Activated naive CD8-positive, alpha-beta T cell treated with anti-CD3 and anti-CD28 coated beads, Interleukin-2, amount 10 ng/mL, durations not matched to agents 7 days and 5 days (primary cell): ENCODE measurements at regions not wholly inside any gene's neighbourhood (a gene's known extent, or its start where the extent isn't known, plus 50 kb on each side); places are given as distances from the start of the nearest gene placed in this dataset.

ENCODE experiments used
- ATAC-seq: fragments of 150-1000 bp; cut with Tn5 transposase; one replicate; pipeline ENCODE4 v1.10.0; 2021; ENCODE audit warnings: low read depth, moderate library complexity
- POLR2A ChIA-PET: fragments of 350-600 bp; sonication (Branson Sonifier 250); formaldehyde crosslinking; loops from one replicate; lab custom pipeline; 2021; ENCODE audit warnings: antibody characterized with exemption; lab: Charles Lee
- DNase-seq: peaks from one replicate; pipeline ENCODE4 v3.0.0; 2021
- H3K27ac Mint-ChIP-seq: one replicate; pipeline ENCODE4 v1.8.0; 2022; ENCODE audit warnings: mild to moderate bottlenecking, mixed read lengths
- H3K27me3 Mint-ChIP-seq: one replicate; pipeline ENCODE4 v1.8.0; 2022; ENCODE audit warnings: mild to moderate bottlenecking, moderate library complexity, mixed read lengths
- H3K36me3 Mint-ChIP-seq: one replicate; pipeline ENCODE4 v1.8.0; 2021; ENCODE audit warnings: mild to moderate bottlenecking, mixed read lengths
- H3K4me1 Mint-ChIP-seq: one replicate; pipeline ENCODE4 v1.8.0; 2021; ENCODE audit warnings: mixed read lengths
- H3K4me3 Mint-ChIP-seq: one replicate; pipeline ENCODE4 v1.8.0; 2022; ENCODE audit warnings: mild to moderate bottlenecking, moderate library complexity, mixed read lengths
- H3K9me3 Mint-ChIP-seq: one replicate; pipeline ENCODE4 v1.8.0; 2021; ENCODE audit warnings: mixed read lengths

DNA sequence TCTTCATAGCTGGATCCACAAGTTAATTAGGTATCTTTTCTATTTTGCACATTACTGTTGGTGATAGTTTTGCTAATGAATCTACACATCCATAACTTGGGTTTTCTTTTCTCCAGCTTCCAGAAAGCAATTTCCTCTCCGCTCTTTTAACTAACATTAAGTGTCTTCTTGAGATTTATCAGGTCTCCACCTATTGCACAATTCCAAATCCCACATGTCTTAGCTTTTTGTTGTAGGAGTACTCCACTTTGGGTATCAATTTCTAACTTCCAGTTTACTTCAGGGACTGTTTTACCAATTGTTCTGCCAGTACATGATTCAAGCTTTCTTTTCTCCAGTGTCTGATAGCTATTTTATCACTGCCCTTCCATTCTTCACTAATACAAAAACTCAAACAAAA lies 129.6 kb downstream of the OLFM4 start:
- H3K9me3 Mint-ChIP-seq, result no peaks in the 10 kb centered on the region
- no peak for DNase-seq
- H3K27ac Mint-ChIP-seq, result no peak overlapping the region
- POLR2A ChIA-PET, result no interaction called here
- no peaks in the 10 kb centered on the region for H3K27me3 Mint-ChIP-seq
- H3K36me3 Mint-ChIP-seq, result no peaks in the 10 kb centered on the region
- ATAC-seq, result no peak
- no peaks in the 10 kb centered on the region for H3K4me1 Mint-ChIP-seq
- H3K4me3 Mint-ChIP-seq, result no peak overlapping the region

DNA sequence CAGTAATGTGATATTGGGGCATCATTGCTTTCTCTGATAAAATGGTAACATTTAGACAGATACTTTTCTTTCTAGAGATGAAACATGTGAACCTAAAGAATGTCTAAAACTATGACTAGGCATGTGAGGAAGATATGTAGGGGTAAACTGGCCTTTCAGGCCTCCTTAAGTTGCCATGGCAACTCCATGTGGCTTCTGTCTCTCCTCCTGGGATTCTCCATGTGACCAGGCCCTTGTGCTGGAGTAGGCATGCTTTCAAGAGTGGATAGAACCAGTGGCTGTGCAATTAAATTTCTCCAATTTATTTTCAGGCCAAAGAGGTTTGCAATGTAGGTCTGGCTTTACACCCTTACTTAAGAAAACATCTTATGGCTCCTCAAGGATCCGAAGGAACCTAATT lies 130.8 kb downstream of the OLFM4 start:
- POLR2A ChIA-PET, result no interaction called here
- no peak for ATAC-seq
- Mint-ChIP-seq H3K4me3 (no peak overlapping the region), H3K27ac (no peak overlapping the region), H3K9me3 (no peaks in the 10 kb centered on the region), H3K36me3 (no peaks in the 10 kb centered on the region), H3K4me1 (no peaks in the 10 kb centered on the region), H3K27me3 (no peaks in the 10 kb centered on the region)
- no peak for DNase-seq

DNA sequence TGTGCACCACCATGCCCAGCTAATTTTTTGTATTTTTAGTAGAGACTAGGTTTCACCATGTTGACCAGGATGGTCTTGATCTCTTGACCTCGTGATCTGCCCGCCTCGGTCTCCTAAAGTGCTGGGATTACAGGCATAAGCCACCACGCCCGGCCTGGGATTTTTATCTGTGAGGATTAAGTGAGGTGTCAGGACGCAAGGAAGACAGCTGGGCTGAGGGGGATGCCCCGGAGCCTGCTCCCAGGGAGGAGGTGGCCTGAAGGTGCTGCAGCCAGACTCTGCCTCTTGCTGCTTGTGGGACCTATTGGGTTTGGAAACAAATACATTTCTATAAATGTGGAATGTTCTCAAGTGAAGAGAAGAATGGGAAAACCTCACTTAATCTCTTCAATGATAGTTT lies 131.6 kb downstream of the OLFM4 start:
- Mint-ChIP-seq H3K36me3 (no peaks in the 10 kb centered on the region), H3K27ac (no peak overlapping the region), H3K4me1 (no peaks in the 10 kb centered on the region), H3K9me3 (no peaks in the 10 kb centered on the region), H3K27me3 (no peaks in the 10 kb centered on the region), H3K4me3 (no peak overlapping the region)
- no peak for DNase-seq
- no peak for ATAC-seq
- POLR2A ChIA-PET, result no interaction called here

DNA sequence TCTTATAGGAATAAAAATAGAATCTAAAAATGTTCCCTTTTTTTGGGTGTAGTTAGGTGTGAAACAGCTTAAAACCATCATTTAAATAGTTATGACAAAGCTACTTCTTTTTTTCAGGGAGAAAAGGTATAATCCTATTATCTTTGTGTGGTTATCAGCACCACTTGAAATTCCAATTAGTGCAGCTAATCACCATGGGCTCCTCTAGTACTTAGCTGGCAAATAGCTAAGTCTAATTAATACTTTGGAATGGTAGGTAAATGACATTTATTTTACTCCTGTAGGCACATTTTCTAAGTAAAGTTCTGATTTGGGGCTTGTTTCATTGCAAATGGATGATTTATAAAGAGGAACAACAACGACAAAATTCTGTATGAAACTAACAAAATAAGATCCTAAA lies 132.6 kb downstream of the OLFM4 start:
- no peaks in the 10 kb centered on the region for H3K36me3 Mint-ChIP-seq
- POLR2A ChIA-PET, result no interaction called here
- H3K4me1 Mint-ChIP-seq, result no peaks in the 10 kb centered on the region
- DNase-seq (no peak), ATAC-seq (no peak)
- H3K27ac Mint-ChIP-seq, result no peak overlapping the region
- no peaks in the 10 kb centered on the region for H3K27me3 Mint-ChIP-seq
- no peak overlapping the region for H3K4me3 Mint-ChIP-seq
- no peaks in the 10 kb centered on the region for H3K9me3 Mint-ChIP-seq

DNA sequence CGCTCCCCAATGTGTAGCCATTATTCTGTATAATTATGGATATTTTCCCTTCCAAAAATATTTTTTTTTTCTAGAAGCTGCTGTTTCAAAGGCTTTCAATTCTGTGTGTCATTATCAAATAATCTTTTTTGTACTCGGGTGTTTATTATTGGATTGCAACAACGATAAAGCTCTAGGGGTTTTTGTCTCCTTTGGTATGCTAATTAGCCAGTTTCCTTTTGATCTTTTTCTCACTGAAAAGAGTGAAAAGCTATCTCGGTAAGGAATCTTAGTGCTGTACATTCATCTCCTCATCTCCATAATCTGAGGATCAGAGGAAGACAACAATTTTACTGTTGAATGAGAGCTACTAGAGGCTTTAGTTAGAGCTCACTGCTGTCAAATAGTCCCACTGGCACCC lies 136.6 kb downstream of the OLFM4 start:
- H3K27me3 Mint-ChIP-seq, result no peaks in the 10 kb centered on the region
- H3K4me1 Mint-ChIP-seq, result no peaks in the 10 kb centered on the region
- ATAC-seq (no peak), DNase-seq (no peak)
- POLR2A ChIA-PET, result no interaction called here
- no peaks in the 10 kb centered on the region for H3K36me3 Mint-ChIP-seq
- no peaks in the 10 kb centered on the region for H3K9me3 Mint-ChIP-seq
- H3K27ac Mint-ChIP-seq, result no peak overlapping the region
- H3K4me3 Mint-ChIP-seq, result no peak overlapping the region

DNA sequence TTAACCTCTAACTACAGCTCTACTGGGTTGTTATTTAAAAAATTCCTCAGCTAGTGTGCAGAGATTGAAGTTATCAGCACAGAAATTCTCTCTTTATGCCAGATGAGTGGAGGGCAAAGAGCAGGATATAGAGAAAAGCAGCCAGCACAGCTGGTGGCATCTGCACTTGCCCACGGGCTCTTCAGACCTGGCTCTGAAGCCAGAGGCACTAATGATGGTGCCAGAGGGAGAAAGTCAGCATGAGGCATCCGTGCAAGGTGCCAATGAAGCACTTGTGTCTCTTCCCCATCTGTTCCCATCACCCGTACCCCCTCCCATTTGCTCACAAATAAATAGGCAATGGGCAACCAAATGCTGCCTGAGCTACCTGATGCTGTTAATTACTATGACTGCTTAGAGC lies 138.9 kb downstream of the OLFM4 start:
- H3K9me3 Mint-ChIP-seq, result no peaks in the 10 kb centered on the region
- no peak overlapping the region for H3K4me3 Mint-ChIP-seq
- H3K27me3 Mint-ChIP-seq, result no peaks in the 10 kb centered on the region
- no peak for DNase-seq
- POLR2A ChIA-PET, result no interaction called here
- no peak overlapping the region for H3K27ac Mint-ChIP-seq
- no peaks in the 10 kb centered on the region for H3K36me3 Mint-ChIP-seq
- no peaks in the 10 kb centered on the region for H3K4me1 Mint-ChIP-seq
- ATAC-seq, result no peak

DNA sequence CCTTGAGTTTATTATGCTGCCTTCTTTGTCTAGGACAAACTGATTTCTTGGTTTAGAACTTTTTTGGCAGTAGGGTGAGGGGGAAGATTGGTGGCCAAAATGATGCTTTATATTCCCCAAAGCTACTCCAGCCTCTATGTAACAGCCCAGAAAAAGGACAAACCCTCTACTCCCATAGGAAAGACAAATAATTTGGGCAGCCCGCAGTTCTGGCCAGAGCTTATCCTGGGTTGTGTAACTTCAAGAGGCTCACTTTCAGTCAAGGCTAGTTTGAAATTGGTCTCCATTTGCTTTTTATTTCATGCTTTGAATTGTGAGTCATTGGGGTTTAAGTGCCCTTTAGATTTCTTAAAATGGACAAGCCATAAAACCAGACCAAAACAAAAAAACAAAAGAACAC lies 142.3 kb downstream of the OLFM4 start:
- ATAC-seq (no peak), DNase-seq (no peak)
- no peak overlapping the region for H3K27ac Mint-ChIP-seq
- peaks cover 2% of the 10 kb centered on the region for H3K9me3 Mint-ChIP-seq
- H3K27me3 Mint-ChIP-seq, result no peaks in the 10 kb centered on the region
- H3K4me3 Mint-ChIP-seq, result no peak overlapping the region
- H3K36me3 Mint-ChIP-seq, result no peaks in the 10 kb centered on the region
- no peaks in the 10 kb centered on the region for H3K4me1 Mint-ChIP-seq
- POLR2A ChIA-PET, result no interaction called here

DNA sequence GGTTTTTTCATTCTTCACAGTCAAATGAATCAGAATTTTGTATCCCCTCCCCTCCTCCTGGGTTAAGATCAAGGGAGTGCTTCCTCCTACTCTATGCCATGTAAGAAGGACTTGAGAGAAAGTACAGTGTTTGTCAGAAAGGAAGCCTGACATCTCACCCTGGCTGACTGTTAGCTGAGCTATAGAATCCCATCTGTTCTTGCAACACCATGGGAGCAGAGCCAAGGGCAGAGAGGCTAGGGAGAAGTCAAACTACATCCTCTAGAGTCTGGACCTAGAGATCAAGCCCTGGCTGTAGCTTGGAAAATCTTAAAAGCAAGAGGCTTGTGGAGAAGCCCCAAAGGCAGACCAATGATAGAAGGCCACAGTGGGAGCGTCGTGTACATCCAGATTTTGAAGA lies 145.9 kb downstream of the OLFM4 start:
- POLR2A ChIA-PET, result no interaction called here
- no peak for ATAC-seq
- H3K4me1 Mint-ChIP-seq, result no peaks in the 10 kb centered on the region

DNA sequence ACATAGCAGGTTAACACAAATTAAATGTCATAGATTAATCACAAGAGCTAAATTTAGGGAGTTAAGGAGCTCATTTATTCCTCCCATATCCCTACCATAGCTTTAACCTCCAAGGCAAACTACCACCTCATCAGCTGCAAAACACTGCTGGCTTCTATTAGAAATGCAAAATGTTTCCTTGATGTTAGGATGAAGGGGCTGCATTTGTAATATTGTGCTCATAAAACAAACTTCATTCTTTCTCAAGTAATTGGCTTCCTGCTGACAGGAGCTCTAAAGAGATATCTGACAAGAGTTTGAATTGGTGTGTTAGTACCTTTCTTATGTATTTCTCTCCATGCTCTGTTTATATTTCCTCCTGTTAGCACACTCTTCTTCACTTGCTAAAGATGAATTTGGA lies 152.1 kb downstream of the OLFM4 start:
- H3K4me1 Mint-ChIP-seq, result no peaks in the 10 kb centered on the region
- POLR2A ChIA-PET, result no interaction called here

More for the DNA sequence above, 145.9 kb downstream of the OLFM4 start:
- no peak overlapping the region for H3K4me3 Mint-ChIP-seq
- no peak for DNase-seq
- H3K9me3 Mint-ChIP-seq, result peaks cover 4% of the 10 kb centered on the region
- H3K27ac Mint-ChIP-seq, result no peak overlapping the region
- no peaks in the 10 kb centered on the region for H3K36me3 Mint-ChIP-seq
- no peaks in the 10 kb centered on the region for H3K27me3 Mint-ChIP-seq

DNA sequence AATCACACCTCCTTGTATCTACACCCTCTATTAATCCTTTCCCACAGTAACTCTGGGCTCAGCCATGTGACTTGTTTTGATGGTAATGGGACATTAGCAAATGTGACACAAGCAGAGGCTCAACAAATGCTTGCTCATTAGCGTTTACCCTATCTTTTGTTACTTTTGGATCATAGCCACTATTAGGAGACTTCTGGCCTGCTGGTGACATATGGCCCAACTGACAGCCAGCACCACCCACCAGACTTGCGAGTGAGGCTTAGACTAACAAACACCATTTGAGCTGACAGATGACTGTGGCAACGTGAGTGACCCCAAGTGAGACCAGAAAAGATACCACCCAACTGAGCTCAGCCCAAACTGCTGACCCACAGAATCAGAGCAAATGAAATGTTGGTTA lies 154.1 kb downstream of the OLFM4 start:
- no peaks in the 10 kb centered on the region for H3K9me3 Mint-ChIP-seq
- ATAC-seq (no peak), DNase-seq (no peak)
- no peak overlapping the region for H3K4me3 Mint-ChIP-seq
- H3K36me3 Mint-ChIP-seq, result no peaks in the 10 kb centered on the region
- no peaks in the 10 kb centered on the region for H3K4me1 Mint-ChIP-seq
- H3K27ac Mint-ChIP-seq, result no peak overlapping the region
- H3K27me3 Mint-ChIP-seq, result no peaks in the 10 kb centered on the region
- POLR2A ChIA-PET, result no interaction called here

More for the DNA sequence above, 152.1 kb downstream of the OLFM4 start:
- DNase-seq (no peak), ATAC-seq (no peak)
- no peak overlapping the region for H3K4me3 Mint-ChIP-seq
- peaks cover 2% of the 10 kb centered on the region for H3K9me3 Mint-ChIP-seq
- no peak overlapping the region for H3K27ac Mint-ChIP-seq
- no peaks in the 10 kb centered on the region for H3K27me3 Mint-ChIP-seq
- H3K36me3 Mint-ChIP-seq, result no peaks in the 10 kb centered on the region

DNA sequence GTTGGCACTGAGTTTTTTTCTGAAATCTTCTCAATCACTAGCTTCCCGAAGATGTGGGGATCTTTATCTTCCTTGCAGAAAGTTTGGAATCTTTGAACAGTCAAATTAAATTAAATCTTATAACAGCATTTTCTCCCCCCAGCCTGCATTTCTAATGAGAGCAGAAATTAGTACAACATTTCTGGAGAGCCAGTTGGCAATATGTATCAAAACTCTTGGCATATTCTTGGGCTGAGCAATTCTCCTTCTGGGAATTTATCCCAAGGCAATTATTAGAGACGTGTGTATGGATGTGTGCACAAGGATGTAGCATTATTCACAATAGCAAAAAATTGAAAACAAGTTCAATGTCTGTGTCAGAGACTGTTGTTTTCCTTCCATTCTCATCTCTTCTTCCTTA lies 159.5 kb downstream of the OLFM4 start:
- Mint-ChIP-seq H3K4me1 (no peaks in the 10 kb centered on the region), H3K9me3 (no peaks in the 10 kb centered on the region), H3K4me3 (no peak overlapping the region), H3K27me3 (no peaks in the 10 kb centered on the region), H3K36me3 (no peaks in the 10 kb centered on the region), H3K27ac (no peak overlapping the region)
- ATAC-seq, result no peak
- DNase-seq, result no peak
- POLR2A ChIA-PET, result no interaction called here

DNA sequence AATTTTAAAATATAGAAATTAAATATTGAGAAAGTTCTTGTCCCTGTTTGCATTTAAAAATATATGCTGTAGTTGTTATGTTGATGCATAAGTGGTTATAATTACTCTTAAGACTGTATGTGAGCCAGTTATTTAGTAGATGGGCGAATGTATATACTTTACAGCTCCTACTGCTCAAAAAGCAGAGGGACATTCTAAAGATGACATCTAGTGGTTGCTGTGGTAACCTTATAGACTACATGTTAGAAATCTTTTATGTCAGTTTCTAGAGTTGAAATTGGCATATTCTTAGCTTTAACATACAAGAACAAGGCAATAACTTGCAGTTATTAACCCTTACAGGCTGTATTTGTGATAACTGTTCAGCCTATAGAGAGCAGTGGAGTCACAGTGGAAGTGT lies 160.5 kb downstream of the OLFM4 start:
- Mint-ChIP-seq H3K36me3 (no peaks in the 10 kb centered on the region), H3K27ac (no peak overlapping the region), H3K4me3 (no peak overlapping the region), H3K9me3 (no peaks in the 10 kb centered on the region), H3K4me1 (no peaks in the 10 kb centered on the region), H3K27me3 (no peaks in the 10 kb centered on the region)
- POLR2A ChIA-PET, result no interaction called here
- DNase-seq (no peak), ATAC-seq (no peak)

DNA sequence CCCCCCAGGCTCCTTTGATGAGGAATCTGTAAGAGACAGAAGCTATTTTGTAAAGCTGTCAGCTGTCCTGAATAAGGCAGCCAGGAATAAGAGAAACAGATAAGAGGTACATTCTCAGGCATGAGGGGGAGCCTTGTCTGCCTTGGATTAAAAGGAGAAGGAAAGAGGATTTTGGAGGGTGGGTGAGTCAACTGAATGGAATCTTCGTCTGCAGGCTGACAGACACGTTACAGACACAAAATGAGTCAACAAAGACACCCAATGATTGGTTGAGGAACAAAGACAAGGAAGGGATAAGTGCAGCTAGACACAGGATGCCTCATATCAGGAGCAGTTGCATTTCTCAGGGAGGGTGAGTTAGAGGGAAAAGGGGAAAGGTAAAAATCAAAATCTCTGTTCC lies 162.5 kb downstream of the OLFM4 start:
- no peaks in the 10 kb centered on the region for H3K4me1 Mint-ChIP-seq
- no peak overlapping the region for H3K27ac Mint-ChIP-seq
- POLR2A ChIA-PET, result no interaction called here
- no peak overlapping the region for H3K4me3 Mint-ChIP-seq
- DNase-seq (no peak), ATAC-seq (no peak)
- no peaks in the 10 kb centered on the region for H3K9me3 Mint-ChIP-seq
- H3K27me3 Mint-ChIP-seq, result no peaks in the 10 kb centered on the region
- no peaks in the 10 kb centered on the region for H3K36me3 Mint-ChIP-seq

DNA sequence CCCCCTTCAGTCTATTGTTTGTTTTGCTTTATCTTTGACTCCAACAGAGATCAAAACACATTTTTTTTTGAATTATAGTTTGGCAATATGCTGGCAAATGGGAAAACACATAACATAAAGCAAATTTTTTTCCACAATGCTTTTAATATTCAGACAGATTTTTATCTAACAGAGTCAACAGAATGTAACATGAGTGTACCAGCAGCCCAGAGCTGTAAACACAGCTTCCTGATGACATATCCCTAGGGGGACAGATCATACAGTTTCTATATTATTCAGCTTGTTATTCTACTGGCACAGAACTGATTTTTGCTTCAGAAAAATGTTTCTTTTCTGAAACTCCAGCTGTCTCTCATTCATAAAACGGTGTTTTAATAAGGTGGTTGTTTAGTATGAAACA lies 168.8 kb downstream of the OLFM4 start:
- Mint-ChIP-seq H3K36me3 (no peaks in the 10 kb centered on the region), H3K27me3 (peaks cover 6% of the 10 kb centered on the region), H3K4me1 (no peaks in the 10 kb centered on the region), H3K27ac (no peak overlapping the region), H3K4me3 (no peak overlapping the region), H3K9me3 (no peaks in the 10 kb centered on the region)
- POLR2A ChIA-PET, result no interaction called here
- ATAC-seq (no peak), DNase-seq (no peak)

DNA sequence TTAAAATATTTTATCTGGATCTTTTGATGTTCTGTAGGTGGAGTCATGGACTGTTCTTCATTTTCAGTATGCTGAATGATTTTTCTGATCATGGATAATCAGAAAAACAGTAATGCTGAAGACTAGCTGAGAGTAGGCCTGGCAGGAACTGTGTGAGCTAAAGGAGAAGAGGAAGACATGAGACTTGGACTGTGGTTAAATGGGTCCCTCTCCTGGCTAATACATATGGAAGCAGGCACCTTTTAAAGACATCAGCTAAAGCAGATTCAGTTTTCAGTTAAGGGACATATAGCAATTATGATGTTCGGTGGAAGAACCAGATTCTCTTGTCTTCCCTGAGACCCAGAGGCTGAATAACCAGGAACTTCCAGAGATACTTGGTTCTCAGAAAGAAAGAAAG lies 169.4 kb downstream of the OLFM4 start:
- Mint-ChIP-seq H3K27ac (no peak overlapping the region), H3K36me3 (no peaks in the 10 kb centered on the region), H3K27me3 (peaks cover 9% of the 10 kb centered on the region), H3K4me1 (no peaks in the 10 kb centered on the region), H3K9me3 (no peaks in the 10 kb centered on the region), H3K4me3 (no peak overlapping the region)
- DNase-seq, result no peak
- ATAC-seq, result no peak
- POLR2A ChIA-PET, result no interaction called here
